HG03469 (cell line): ENCODE measurements at regions not wholly inside any gene's neighbourhood (a gene's known extent, or its start where the extent isn't known, plus 50 kb on each side); places are given as distances from the start of the nearest gene placed in this dataset.
A peak's percentile ranks its signal among the peaks of the same experiment; 100 is the strongest.

Experiments used
- ATAC-seq: cut with Tn5 transposase; IDR thresholded peaks from one replicate; pipeline ENCODE4 v1.9.1; 2021; ENCODE audit warnings: mild to moderate bottlenecking, moderate library complexity, moderate number of reproducible peaks; ENCODE audit not compliant: unreplicated experiment

GRCh38 chr3:117687096-117687495 lies 977.5 kb downstream of the TUSC7 start:
- ATAC-seq: no peak

- ATAC-seq: no peak
These were observed 979.0 kb downstream of the TUSC7 start for GRCh38 chr3:117688583-117688982.

- ATAC-seq: no peak
These were observed 981.9 kb downstream of the TUSC7 start for GRCh38 chr3:117691526-117691925.

DNA sequence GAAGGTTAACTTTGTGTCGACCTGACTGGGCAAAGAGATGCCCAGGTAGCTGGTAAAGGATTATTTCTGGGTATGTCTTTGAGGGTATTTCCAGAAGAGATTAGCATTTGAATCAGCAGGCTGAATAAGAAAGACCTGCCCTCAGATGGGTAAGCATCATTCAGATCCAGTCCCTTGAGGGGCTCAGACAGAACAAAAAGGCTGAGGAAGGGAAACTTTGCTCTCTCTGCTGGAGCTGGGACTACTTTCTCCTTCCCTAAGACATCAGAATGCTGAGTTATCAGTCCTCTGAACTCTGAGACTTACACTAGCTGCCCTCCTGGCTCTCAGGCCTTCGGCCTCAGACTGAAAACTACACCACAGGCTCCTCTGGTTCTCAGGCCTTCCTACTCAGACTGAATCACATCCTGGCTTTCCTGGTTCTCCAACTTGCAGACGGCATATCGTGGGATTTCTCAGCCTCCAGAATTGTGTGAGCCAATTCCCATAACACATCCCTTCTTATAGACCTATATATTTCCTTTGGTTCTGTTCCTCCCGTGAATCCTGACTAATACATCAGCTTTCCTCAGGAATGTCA lies 982.9 kb downstream of the TUSC7 start:
- no peak for ATAC-seq

- ATAC-seq: no peak
These were observed 985.7 kb downstream of the TUSC7 start for GRCh38 chr3:117695321-117695720.

- no peak for ATAC-seq
These were observed 986.5 kb downstream of the TUSC7 start for GRCh38 chr3:117695871-117696645.

- no peak for ATAC-seq
These were observed 987.4 kb downstream of the TUSC7 start for GRCh38 chr3:117696851-117697407.

GRCh38 chr3:117699058-117699457 lies 989.5 kb downstream of the TUSC7 start:
- no peak for ATAC-seq

DNA sequence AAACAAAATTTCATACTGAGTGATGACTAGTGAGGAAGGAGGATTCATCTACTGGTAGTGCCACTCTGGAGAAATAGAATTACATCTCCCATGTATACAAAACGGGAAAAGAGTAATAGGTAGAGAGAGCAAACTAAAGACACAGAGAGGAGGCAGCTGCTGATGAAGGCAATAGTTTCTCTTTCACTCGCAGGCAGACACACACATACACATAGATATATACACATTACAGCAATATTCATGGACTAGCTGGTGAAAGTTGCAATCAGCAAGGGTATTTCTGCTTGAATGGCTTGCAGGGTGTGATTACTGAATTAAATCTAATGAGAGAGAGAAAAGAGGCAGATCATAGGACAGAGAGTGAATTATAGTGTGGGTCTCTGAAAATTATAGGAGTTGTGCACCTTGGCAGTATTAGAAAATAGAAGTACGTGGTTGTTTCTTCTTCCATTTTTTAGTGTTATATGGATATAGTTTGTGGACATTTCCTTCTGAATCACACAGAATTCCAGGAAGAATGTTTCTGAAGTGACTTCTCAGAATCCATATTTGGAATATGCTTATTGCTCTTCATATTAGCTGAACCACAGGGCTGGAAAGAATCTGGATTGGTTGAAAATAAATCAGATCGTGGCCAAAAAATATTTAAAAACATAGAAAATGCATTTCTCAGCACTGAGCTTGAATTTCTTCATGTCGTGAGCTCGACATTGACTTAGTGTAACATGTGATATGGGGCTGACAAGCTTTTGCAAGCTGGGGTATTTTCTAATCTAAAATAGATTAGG lies 991.2 kb downstream of the TUSC7 start:
- no peak for ATAC-seq

DNA sequence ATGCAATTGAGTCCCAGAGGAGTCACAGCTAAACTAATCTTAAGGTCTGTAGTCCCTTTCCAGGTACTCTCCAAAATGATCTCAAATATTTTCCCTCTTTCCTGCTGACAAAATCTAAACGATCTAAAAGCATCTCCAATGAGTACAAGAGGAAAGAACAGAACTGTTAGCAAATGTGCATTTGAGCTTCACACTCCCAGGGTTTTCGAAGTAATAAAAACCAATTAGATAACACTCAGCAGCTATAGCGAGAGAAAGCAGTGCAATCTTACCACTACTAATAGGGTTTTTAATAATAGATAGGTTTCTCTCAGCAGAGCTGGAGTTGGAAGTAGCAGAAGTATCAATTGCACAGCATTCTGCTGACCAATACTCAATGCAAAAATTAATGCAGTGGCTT lies 995.4 kb downstream of the TUSC7 start:
- ATAC-seq: no peak

GRCh38 chr3:117706037-117706436 lies 996.5 kb downstream of the TUSC7 start:
- ATAC-seq: no peak

DNA sequence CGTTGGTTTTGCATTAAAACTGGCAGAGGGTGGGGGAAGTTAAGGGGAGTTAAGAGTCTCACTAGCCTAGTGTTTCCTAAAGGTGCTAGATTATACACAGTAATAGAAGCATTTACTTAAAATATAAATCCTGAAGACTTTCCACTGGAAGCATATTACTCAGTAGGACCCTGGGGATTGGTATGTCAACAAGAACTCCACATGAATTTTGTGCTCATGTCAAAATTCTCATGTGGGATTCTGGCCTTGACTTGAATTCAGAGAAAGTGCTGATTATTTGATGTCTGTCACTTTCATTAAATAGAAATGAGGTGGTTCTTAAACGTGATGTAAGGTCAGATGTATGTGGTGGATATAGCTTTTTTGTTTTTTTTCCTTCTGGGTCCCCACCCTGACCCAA lies 997.2 kb downstream of the TUSC7 start:
- no peak for ATAC-seq

DNA sequence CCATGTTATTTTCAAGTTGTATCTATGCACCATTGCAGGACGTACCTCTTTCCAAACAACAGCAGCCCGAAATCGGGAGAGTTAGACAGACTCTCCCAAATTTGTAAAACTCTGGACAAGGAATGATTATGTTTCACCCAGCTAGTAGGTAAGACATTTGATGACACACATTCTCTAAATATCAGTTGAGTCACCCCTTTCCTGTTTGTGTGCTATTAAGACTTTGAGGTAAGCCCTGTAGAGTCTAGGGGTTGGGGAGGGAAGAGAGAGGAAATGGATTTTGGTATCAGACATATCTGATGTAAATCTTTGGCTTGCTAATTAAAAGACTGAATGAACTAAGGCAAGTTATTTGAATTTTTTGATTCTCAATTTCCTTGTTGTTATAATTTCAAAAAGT lies 999.0 kb downstream of the TUSC7 start:
- ATAC-seq: no peak

GRCh38 chr3:117709108-117709507 lies 999.5 kb downstream of the TUSC7 start:
- no peak for ATAC-seq

GRCh38 chr3:117710501-117710900 lies 1000.9 kb downstream of the TUSC7 start:
- no peak for ATAC-seq

DNA sequence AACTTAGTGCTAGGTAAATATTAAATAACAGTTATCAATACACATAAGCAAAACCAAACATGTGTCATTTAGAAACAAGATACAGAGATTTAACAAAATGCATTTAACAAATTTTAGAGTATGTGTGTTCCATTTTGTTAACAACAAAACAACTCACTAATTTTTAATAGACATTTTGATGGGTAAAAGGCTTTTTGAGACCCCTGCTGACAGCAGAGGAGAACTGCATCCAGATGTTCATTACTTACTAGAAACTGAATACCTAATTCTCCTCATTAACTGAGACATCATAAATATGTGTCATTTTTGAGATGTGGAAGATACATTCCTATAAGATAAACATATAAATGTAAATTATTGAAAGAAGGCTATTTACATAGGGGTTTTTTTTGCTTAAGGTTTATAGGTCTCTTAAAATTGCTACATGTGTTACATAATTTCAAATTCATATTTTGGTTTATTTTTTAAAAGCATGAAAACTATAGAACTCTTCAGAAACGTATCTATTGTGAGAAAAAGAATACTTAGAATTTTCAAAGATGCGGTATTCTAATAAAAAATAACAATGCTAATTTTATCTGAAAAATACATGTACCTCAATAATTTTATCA lies 1009.8 kb downstream of the TUSC7 start:
- peak; percentile 38 for ATAC-seq

DNA sequence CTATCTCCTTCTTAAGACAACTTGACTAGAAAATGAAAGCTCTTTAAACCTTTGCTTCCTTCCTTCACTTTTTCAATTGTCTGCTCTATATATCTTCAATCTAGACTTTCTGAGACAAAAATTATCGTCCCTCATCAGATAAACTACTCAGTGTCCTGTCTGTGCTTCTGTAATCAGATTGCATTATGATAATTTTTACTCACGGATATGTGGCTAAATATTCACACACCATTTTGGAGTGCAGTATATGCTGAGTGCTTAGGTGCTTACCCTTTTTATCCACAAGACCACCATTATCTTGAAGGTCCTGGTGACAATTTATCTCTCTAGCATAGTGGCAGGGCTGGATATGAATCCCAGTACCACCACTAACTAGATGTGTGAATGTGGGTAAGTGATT lies 1012.3 kb downstream of the TUSC7 start:
- ATAC-seq: no peak

GRCh38 chr3:117722856-117723255 lies 1013.3 kb downstream of the TUSC7 start:
- peak; percentile 66 for ATAC-seq

GRCh38 chr3:117723825-117724224 lies 1014.2 kb downstream of the TUSC7 start:
- ATAC-seq: no peak

DNA sequence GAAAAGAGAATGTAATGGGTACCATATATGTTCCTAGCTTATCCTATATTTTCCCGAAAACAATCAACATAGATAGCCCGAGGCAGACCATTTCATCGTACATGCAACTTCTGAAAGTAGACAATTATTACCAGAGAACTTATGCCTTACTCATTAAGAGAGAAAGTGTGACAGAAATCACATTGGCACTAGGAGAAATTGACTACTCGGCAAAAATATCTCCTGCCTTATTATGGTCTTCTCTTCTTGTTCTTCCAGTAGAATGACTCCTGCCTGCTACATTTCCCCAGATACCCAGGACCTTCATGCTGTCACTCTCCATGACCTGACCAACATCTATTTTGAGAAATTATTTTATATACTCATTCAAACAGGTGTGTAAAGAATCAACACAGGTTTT lies 1015.7 kb downstream of the TUSC7 start:
- ATAC-seq: no peak

DNA sequence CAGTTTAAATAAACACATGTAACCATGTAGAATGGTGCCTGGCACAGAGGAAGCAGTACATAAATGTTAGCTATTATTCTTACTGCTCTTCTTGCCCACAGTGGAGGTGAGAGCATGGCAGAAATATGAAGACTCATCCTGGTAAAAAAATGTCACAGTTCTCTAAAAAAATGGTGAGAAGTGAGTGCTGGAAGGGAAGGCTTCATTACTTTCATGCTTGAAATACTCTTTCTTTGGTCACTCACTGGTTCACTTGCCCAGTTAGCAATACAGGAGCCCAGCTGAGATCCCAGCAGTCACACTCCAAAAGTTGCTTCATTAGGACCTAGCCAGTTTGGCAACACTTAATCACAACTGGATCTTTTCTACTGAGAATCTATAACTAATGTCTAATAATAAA lies 1017.2 kb downstream of the TUSC7 start:
- no peak for ATAC-seq
